HG03103 (cell line): ENCODE measurements at regions not wholly inside any gene's neighbourhood (a gene's known extent, or its start where the extent isn't known, plus 50 kb on each side); places are given as distances from the start of the nearest gene placed in this dataset.

ENCODE experiments used
- ATAC-seq: cut with Tn5 transposase; IDR thresholded peaks from one replicate; pipeline ENCODE4 v1.9.1; 2021; ENCODE audit warnings: low read depth; ENCODE audit not compliant: unreplicated experiment

DNA sequence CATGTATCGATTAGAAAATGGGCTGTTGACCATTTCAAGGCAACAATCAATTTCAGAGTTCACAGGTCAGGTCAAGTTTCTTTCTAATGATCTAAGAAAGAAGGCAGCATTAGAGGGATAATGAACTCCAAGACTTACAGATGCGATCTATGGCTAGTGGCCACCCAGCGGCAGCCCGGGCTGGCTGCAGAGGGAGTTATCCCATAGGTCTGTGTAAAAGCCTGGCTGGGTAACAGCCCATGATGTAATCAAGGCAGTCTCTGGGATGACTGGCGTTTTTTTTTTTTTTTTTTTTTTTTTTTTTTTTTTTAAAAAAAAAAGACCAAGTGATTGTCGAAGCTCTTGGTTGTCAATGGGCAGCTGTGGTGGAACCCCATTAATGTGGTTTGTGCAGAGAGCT lies 171.1 kb upstream of the SKOR2 start:
- ATAC-seq = no peak

DNA sequence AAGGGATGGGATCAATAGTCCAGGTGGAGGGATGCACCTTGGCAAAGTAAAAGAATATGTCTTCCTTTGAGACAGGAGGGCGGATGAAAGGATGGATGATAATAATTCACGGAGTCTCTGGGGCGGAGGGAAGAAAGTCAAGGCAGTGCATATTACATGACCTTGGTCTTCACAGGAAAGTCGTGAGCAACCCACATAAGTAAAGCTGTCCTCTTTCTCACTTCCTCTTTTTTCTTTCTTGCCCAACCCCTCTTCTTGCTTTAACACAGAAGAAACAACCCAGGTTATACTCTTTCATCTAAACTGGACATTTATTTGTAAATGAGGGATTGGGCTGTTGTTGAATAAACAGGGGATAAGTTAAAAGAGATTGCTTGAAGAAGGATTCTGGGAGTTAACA lies 168.7 kb upstream of the SKOR2 start:
- peak; percentile 94 for ATAC-seq

DNA sequence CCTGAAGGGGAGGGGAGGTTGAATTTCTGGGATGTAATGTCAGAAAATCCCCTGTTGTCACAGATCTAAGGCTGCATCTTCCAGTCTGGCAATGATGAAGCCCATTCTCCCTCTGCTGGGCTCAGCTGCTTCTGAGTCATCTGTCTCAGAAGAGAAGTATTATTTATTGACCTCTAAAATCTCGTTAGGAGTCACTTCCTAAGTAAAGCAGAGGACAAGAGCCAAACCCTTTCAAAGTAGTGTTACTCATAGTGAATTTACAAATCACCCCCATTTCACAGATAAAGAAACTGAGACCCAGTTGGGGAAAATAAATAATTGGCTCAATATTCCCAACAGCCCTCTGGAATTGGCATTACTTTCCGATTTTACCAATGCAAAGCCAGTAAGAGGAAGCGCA lies 167.3 kb upstream of the SKOR2 start:
- ATAC-seq = no peak

DNA sequence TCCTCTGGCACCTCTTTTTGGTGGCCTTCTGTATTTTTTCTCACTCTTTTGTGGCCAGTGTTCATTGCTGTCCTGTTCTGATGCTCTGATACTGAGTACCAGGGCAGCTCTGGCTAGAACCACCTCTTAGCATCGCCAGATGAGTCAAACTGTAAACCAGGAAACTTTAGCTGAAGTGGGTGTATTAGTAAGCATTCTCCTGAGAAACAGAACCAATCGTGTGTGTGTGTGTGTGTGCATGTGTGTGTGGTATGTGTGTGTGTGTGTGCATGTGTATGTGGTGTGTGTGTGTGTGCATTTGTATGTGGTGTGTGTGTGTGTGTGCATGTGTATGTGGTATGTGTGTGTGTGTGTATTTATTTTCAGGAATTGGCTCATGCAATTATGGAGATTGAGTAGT lies 166.3 kb upstream of the SKOR2 start:
- no peak for ATAC-seq

DNA sequence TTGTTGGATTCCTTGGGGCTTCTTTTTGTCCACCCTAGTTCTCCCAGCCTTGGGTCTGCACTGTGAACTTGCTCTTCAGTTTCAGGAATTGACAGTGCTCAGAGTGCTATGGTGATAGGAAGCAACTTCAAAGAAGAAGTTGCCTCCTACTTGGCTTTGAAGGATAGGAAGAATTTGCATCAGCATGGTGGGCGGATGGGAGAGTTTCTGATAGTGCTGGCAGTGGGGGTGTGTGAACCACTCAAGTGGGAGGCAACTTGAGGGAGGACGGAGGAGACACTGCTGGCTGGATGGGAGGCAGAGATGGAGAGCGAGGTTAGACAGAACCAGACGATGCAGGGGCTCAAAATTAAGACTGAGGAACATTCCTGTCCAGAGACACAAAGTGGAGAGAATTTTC lies 164.4 kb upstream of the SKOR2 start:
- no peak for ATAC-seq

DNA sequence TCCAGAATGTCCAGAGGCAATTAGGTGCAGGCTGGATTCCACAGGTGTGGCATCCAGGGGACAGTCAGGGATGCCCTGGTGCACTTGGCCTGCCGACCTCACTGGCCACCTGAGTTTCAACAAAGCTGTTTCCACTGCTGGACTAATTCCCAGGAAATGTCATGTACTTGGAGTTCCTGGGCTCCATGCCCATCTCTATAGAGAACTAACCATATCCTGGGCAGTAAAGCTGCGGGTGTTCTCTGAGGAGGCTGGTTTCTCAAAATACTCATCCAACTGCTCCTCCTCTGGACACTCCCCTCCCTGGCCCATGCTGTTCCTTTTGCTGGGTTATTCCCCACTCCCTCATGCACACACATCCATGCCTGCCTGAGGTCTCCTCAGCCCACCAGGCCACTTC lies 161.9 kb upstream of the SKOR2 start:
- ATAC-seq = no peak

DNA sequence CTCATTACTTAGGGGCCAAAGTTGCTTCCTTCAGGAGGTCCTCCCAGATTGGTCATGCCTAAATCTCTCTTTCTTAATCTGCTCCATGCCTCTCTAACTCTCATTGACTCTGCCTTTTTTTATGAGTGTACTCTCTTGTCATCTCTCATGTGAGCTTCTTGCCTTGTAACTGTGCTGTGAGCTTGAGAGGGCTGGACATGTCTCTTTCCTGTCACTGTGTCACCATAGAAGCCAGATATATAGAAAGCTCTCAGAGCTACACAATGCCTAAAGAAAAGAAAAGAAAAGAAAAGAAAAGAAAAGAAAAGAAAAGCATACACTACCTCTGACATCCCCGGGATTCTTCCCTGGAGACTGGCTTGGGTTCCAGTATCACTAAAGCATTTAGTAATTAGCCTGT lies 161.5 kb upstream of the SKOR2 start:
- ATAC-seq = no peak

DNA sequence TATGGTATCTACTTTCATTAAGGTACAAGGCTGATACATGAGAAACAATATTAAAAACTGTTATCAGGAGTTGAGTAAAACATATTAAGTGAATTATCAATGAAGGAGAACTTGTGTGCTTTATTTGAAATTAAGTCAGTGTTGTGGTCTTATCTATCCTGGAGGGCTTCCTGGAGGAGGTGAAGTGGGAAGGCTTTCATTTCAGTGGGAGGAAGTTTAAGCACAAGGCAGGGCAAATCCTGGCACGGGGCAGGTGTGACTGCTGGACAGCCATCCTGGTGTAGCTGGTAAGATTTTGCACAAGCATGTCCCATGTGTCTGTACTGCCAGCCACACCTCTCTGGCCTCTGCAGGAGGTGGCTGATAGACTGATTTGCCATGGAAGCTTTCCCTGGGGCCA lies 159.7 kb upstream of the SKOR2 start:
- ATAC-seq = no peak

DNA sequence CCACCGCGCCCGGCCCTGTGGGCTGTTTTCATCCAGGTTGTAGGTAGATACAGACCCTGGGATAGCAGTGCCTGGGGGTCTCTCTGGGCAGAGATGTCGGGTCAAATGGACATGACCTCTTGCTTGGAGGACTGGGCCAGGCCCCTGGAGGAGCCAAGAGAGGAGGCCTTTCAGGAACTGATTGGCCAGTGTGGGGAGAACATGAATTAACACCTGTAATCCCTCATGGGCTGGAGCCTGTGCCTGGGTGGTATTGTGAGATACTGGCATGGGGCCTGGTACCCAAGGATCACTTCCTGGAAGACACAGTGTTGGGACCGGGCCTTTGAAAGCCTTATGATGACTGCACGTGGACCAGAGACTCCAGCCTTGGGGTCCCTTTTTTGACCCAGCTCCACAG lies 158.7 kb upstream of the SKOR2 start:
- no peak for ATAC-seq

DNA sequence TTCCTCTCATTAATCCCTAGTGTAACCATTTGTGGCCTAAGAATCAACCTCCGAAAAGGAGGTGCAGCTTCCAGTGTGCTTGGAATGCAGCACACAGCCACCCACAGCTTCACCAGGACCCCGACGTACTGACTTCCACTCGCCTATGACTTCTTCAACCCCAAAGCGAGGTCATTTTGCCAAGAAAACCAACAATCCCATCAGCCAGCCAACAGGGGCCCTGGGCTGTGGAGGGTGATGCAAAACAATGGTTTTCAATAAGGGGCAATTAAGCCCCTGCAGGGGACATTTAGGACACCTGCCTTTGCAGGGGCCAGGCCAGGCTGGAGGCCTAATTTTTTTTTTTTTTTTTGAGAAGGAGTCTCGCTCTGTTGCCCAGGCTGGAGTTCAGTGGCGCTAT lies 158.1 kb upstream of the SKOR2 start:
- no peak for ATAC-seq

DNA sequence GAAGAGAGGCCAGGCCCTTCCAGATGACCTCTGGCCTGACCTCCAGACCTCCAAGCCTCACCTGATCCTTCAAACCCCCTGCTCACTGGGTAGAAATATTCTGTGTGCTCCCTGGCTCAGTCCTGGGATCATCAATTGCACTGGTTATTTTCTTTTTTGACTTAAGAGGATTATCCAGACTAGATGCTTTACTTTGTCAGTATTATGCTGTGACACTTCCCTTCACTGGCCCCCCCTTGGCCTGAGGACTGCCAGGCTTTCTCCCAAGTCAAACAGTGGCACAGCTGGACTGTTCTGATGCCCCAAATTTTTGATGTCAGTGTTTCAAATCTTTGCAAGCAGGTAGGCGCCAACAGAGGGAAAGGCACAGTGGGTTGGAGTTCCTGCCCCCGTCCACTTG lies 156.3 kb upstream of the SKOR2 start:
- no peak for ATAC-seq

DNA sequence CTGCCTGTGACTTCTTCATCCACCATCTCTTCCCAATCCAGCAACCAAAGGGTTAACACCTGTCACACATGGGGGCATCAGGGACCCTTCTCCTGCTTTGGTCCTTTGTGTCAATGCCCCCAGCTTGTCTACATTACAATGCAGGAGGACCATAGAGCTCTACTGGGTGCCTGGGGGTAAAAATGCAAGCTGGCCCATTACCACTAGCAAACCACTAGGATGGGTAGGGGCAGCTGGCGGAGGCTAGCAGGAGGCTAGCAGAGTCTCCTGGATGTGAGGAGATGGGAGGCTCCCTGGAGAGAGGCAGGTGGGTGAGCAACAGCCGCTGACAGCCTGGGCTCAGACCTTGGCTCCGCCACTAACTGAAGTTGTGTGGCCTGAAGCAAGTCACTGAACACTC lies 153.4 kb upstream of the SKOR2 start:
- ATAC-seq = no peak

DNA sequence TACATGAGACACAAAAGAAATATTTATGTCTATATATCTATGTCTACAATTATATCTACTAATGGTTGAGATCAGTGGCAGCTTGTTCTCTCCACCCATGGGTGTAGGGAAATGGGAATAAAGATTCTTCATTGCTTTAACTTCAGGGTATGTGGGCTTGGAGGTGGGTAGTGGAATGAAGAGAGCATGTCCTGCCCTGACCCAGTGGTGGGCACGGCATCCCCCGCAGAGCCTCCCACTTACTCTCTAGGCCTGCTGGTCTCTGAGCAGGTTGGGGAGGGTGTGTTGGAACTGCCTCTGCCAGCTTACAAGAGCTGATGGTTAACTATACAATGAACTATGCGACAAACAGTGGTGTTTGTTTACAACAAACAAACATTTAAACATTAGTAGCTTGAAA lies 152.5 kb upstream of the SKOR2 start:
- ATAC-seq = no peak

DNA sequence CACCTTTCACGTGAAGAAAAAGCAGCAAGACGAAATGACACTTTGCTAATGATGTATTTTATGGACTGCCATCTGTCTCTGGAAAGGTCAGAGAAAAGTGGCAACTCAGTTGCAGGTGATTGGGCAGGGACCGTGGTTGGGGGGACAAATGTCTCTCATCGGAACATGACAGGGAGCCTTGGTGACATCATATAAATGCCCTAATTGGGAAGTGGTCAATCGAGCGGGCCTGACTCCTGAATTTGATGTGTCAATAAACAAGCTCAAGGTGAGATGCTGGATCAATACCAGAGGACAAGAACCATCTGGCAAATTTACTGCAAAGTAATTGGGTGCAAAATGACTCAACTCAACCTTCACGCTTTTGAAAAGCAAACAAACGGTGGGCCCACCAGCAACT lies 151.9 kb upstream of the SKOR2 start:
- no peak for ATAC-seq

DNA sequence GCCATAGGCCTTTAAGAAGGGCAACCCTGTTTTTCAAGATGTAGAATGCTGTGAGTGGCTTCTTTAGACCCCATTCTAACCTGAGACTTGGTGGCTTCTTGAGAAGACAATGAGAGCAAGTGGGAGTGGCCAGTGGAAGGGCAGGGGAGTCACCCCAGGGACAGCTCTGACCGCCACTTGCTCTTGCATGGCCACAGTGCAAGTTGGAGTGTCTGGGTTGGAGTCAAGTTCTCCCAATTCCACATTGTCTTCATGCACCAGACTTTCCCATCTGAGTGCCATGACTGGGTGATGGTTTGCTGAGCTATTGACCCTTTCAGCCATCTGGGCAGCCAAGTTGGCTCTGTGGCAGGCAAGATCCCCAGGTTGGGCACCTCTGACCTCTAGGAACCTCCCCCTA lies 148.0 kb upstream of the SKOR2 start:
- ATAC-seq = no peak

DNA sequence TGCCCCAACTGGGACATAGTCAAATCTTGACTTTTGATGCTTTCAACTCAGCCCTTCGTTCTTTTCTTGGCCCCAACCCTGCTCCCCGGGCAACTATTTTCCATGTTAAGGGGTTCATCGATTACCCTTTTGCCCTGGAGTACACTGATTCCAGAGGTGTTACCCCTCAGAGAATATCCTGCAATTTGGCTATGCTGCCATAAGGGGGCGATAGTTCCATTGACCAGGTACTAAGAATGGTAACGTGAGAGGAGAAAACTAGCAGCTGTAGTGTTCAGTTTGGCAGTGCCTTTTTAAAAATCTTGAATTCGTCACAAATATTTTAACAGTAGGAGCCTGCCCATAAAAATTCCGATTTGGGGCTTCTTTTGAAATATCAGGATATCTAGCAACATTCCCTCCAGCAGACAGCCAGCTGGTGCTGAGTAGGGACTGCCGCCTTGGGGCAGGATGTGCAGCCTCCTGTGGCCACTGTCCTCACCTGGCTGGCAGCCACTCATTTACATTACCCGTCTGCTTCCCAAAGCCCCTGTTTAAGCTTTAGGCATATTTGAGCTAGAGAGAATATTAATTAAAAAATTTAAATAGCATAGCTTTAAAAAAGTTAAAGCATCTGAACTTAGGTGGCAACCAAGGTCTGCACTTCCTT lies 146.3 kb upstream of the SKOR2 start:
- no peak for ATAC-seq

DNA sequence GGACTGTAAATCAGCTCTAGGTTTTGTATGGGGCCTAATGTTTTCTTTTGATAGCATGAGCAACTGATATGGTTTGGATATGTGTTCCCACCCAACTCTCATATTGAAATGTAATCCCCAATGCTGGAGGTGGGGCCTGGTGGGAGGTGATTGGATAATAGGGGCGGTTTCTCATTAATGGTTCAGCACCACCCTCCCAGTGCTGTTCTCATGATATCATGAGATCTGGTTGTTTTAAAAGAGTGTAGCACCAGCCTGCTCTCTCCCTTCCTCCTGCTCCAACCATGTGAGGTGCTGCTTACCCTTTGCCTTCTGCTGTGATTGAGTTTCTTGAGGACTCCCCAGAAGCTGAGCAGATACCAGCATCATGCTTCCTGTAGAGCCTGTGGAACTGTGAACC lies 140.2 kb upstream of the SKOR2 start:
- ATAC-seq = no peak

DNA sequence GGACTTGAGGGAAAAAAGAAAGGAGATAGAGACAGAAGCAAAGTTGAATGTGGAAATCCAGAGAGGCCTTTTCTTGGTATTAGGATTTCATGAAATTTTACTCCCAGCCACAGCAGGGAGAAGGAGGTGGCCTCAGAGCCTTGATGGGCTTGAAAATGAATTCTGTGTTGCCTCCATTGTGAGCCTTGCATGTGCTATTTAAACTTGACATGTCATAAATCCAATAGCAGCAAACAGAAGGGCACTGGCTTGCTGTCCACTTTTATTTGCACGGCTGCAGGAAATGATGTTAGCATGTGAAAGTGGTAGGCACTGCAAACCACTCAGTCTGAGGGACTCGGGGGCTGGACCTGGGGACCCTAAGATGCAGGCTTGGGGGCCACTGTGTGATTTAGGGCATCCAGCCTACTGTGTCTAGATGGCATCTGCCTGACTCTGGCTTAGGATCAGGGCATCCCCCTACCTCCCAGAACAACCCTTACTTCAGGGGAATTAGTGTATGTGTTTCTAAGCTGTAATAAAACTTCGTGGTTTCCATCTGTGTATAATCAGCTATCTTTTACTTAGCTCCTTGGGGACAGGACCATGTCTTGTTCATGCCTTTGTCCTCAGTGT lies 139.1 kb upstream of the SKOR2 start:
- ATAC-seq = no peak

DNA sequence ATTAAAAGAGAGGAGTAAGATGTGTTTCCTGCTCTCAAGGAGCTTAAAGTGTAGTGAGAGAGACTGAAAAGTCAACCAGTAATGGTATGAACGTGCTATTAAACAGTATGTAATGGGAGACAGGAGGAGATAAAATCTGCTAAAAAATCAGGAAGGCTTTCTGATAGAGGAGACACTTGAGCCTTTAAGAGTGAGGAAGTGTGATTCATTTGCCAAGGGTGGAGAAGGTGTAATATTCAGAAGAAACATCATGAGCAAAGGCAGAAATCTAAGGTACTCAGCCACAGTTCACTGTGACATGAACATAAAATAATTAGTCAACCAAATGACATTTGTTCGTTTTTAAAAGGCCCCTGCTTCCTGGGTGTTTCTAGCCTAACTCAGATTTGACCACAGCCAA lies 137.8 kb upstream of the SKOR2 start:
- ATAC-seq = no peak

DNA sequence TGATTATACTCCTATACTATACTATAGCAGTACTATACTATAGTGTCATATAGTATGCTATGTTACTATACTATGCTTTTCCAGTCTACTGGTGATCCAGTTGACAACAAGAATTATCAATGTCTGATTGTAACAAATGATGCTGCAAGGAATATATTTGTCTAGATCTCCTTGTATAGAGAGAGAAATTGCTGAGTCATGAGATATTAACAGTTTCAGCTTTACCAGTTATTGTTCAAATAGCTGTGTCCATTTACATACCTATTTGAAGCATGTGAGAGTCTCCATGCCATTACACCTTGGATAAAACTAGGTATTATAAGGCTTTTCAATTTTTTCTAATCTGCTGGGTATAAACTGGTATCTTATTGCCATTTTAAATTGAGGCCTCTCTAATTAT lies 136.4 kb upstream of the SKOR2 start:
- no peak for ATAC-seq

DNA sequence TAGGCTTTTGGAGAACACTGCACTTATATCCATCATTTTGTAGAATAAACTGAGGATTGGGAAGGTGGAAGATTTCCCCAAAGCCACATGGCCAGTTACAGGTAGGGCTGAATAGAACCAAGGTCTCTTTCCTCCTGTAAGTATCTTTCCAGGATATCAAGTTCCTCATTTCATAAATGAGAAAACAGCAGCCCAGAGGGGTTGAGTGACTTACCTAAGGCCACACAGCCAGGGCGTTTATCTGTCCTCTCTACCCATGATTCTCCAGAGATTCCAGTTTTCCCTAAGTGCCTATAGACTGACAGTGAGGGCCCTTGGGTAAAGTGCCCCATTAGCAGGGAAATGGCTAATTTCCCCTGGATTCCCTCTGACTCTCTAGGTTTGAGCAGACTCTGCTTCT lies 132.3 kb upstream of the SKOR2 start:
- no peak for ATAC-seq

DNA sequence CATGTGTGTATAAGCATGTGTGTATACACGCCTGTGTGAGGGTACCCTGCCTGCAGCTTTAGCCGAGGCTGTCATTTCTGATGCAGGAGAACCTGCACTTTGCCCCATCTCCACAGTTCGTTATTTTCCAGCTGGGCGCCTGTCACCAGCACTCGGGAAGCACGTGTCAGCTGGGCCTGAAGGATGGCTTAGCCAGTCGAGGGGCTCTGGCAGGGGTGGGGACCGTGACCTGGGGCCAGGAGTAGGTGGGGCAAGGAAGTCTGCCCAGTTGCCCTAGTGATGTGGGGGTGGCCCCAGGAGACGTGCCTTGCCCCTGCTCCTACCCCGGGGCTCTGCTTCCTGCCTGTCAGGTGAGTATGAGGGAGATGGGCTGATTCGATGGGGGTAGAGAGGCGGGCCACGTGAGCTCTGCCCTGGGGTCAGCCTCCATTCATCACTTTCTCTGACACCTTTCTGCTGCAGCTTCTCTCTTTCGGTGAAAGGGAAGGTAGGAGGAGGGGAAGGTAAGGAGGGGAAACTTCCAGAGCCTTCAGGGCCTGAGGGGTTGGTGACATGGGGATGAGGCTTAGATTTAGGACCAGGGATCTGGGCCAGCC lies 130.6 kb upstream of the SKOR2 start:
- ATAC-seq = no peak

DNA sequence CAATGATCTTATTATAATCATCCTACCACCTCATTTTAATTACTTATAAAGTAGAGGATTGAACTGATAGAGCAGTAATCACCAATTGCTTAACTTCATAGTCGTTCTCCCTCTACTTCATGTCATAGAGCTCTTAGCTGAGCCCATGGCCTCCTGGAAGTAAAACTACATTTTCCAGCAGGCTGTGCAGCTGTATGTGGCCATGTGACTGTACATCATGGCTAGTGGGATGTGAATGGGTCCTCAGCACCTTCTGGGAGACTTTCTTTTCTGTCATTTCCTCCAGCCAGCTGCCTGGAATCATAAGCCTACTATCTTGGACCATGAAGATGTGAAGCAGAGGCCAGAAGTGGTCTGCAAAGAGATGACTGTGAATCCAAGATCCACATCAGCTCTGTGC lies 128.7 kb upstream of the SKOR2 start:
- no peak for ATAC-seq
